WTC11 (cell line): ENCODE measurements at regions not wholly inside any gene's neighbourhood (a gene's known extent, or its start where the extent isn't known, plus 50 kb on each side); places are given as distances from the start of the nearest gene placed in this dataset.

ENCODE experiments used
- CTCF ChIP-seq: fragments of 200-600 bp; IDR thresholded peaks from 2 replicates; pipeline ENCODE4 v1.8.0; 2022; ENCODE audit warnings: antibody characterized with exemption
- ELF4 ChIP-seq: sonication (generic); formaldehyde crosslinking; IDR thresholded peaks from 2 replicates; pipeline ENCODE4 v1.8.1; 2022; ENCODE audit warnings: low read depth, mild to moderate bottlenecking, moderate library complexity, missing genetic modification reagents
- KAT7 ChIP-seq: sonication (generic); formaldehyde crosslinking; IDR thresholded peaks from 2 replicates; pipeline ENCODE4 v1.8.1; 2023; ENCODE audit warnings: missing genetic modification reagents, mild to moderate bottlenecking, borderline replicate concordance
- MXD4 ChIP-seq: fragments of 250-450 bp; sonication (Bioruptor Pico); IDR thresholded peaks from 2 replicates; pipeline ENCODE4 v1.8.0; 2021; ENCODE audit warnings: mild to moderate bottlenecking, moderate library complexity, borderline replicate concordance
- NFYB ChIP-seq: sonication (generic); formaldehyde crosslinking; conservative IDR thresholded peaks from 2 replicates; pipeline ENCODE4 v1.8.0; 2022; ENCODE audit warnings: low read depth, missing genetic modification reagents
- NR2C2 ChIP-seq: sonication (generic); formaldehyde crosslinking; IDR thresholded peaks from 2 replicates; pipeline ENCODE4 v1.8.0; 2022; ENCODE audit warnings: mild to moderate bottlenecking, missing genetic modification reagents
- RELA ChIP-seq: sonication (generic); formaldehyde crosslinking; IDR thresholded peaks from 2 replicates; pipeline ENCODE4 v1.8.1; 2022; ENCODE audit warnings: missing genetic modification reagents, mild to moderate bottlenecking, borderline replicate concordance
- ZBTB43 ChIP-seq: sonication (generic); formaldehyde crosslinking; IDR thresholded peaks from 2 replicates; pipeline ENCODE4 v1.8.1; 2023; ENCODE audit warnings: mild to moderate bottlenecking, missing genetic modification reagents
- ZNF121 ChIP-seq: sonication (generic); formaldehyde crosslinking; IDR thresholded peaks from 2 replicates; pipeline ENCODE4 v1.8.0; 2023; ENCODE audit warnings: missing genetic modification reagents
- ZNF512 ChIP-seq: sonication (generic); formaldehyde crosslinking; IDR thresholded peaks from 2 replicates; pipeline ENCODE4 v1.8.1; 2022; ENCODE audit warnings: missing genetic modification reagents, borderline replicate concordance

DNA sequence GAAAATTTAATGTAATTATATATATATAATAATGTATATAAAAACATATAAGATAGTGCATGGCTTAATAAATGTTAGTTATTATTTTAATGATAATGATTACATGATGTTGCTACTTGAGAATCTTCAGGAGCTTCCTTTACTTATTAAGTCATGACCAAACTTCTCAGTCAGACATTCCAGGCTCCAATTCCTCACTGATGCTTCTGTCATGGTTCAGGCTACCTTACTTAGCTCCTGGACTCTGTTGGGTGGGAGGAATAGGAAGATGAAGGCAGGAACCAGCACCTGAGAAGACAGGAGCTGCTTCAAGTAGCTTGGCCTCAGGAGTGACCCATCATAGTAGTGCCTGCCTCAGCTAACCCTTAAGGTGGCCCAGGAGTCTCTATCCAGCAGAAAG lies 55.0 kb upstream of the EEPD1 start:
- TF ChIP-seq RELA (CRISPR knock-in tag) (no peak), ZBTB43 (CRISPR knock-in tag) (no peak), ELF4 (CRISPR knock-in tag) (no peak), CTCF (no peak), ZNF121 (CRISPR knock-in tag) (no peak), ZNF512 (CRISPR knock-in tag) (no peak), NFYB (CRISPR knock-in tag) (no peak), KAT7 (CRISPR knock-in tag) (no peak), MXD4 (CRISPR knock-in tag) (no peak), NR2C2 (CRISPR knock-in tag) (no peak)
